CD8-positive, alpha-beta memory T cell (primary cell): ENCODE measurements at regions not wholly inside any gene's neighbourhood (a gene's known extent, or its start where the extent isn't known, plus 50 kb on each side); places are given as distances from the start of the nearest gene placed in this dataset.

Experiments used
- CTCF ChIA-PET: fragments of 350-600 bp; sonication (Branson Sonifier 250); formaldehyde crosslinking; loops from one replicate; lab custom pipeline; 2021; ENCODE audit warnings: antibody characterized with exemption; lab: Charles Lee
- POLR2A ChIA-PET: fragments of 350-600 bp; sonication (Branson Sonifier 250); formaldehyde crosslinking; loops from one replicate; lab custom pipeline; 2021; ENCODE audit warnings: antibody characterized with exemption; lab: Charles Lee
- DNase-seq, 5 donors: peaks; one replicate each; pipeline versions ENCODE4 v3.0.0 to v3.0.0-alpha.2; 2020 to 2022; ENCODE audit warnings: mixed read lengths in 1 of 5
- H3K27ac ChIP-seq: one replicate; pipeline ENCODE4 v1.7.0; 2013; ENCODE audit warnings: low read depth, mild to moderate bottlenecking, low read length, moderate library complexity
- H3K27me3 ChIP-seq: 2 replicates; pipeline ENCODE4 v1.7.0; 2013; ENCODE audit warnings: low read length, mild to moderate bottlenecking; ENCODE audit not compliant: insufficient read depth, poor library complexity, severe bottlenecking
- H3K36me3 ChIP-seq: 2 replicates; pipeline ENCODE4 v1.7.0; 2013; ENCODE audit warnings: mild to moderate bottlenecking, low read length, moderate library complexity; ENCODE audit not compliant: insufficient read depth
- H3K4me1 ChIP-seq: 2 replicates; pipeline ENCODE4 v1.7.0; 2013; ENCODE audit warnings: mild to moderate bottlenecking, low read length, moderate library complexity; ENCODE audit not compliant: insufficient read depth
- H3K4me3 ChIP-seq: 2 replicates; pipeline ENCODE4 v1.7.0; 2013; ENCODE audit warnings: mild to moderate bottlenecking, low read length
- H3K9me3 ChIP-seq: 2 replicates; pipeline ENCODE4 v1.7.0; 2013; ENCODE audit warnings: mild to moderate bottlenecking, low read length
- H3K27ac Mint-ChIP-seq, 8 donors: one replicate each; pipeline ENCODE4 v1.8.0; 2020 to 2021; ENCODE audit warnings: mixed read lengths in 8 of 8, mild to moderate bottlenecking in 6 of 8, inconsistent platforms in 3 of 8, moderate library complexity in 3 of 8
- H3K27me3 Mint-ChIP-seq, 2 donors: one replicate each; pipeline ENCODE4 v1.8.0; 2020 to 2021; ENCODE audit warnings: mixed read lengths in 2 of 2, mild to moderate bottlenecking in 1 of 2, moderate library complexity in 1 of 2
- H3K36me3 Mint-ChIP-seq, 3 donors: one replicate each; pipeline ENCODE4 v1.8.0; 2020 to 2021; ENCODE audit warnings: mixed read lengths in 3 of 3, inconsistent platforms in 1 of 3, mild to moderate bottlenecking in 1 of 3
- H3K4me1 Mint-ChIP-seq, 3 donors: one replicate each; pipeline ENCODE4 v1.8.0; 2020 to 2021; ENCODE audit warnings: mixed read lengths in 3 of 3, inconsistent platforms in 1 of 3, mild to moderate bottlenecking in 1 of 3
- H3K4me3 Mint-ChIP-seq, 7 donors: one replicate each; pipeline ENCODE4 v1.8.0; 2020 to 2021; ENCODE audit warnings: mixed read lengths in 7 of 7, mild to moderate bottlenecking in 6 of 7, moderate library complexity in 4 of 7, inconsistent platforms in 2 of 7
- H3K9me3 Mint-ChIP-seq, 5 donors: one replicate each; pipeline ENCODE4 v1.8.0; 2020 to 2022; ENCODE audit warnings: mixed read lengths in 5 of 5, mild to moderate bottlenecking in 3 of 5, moderate library complexity in 2 of 5, inconsistent platforms in 1 of 5

DNA sequence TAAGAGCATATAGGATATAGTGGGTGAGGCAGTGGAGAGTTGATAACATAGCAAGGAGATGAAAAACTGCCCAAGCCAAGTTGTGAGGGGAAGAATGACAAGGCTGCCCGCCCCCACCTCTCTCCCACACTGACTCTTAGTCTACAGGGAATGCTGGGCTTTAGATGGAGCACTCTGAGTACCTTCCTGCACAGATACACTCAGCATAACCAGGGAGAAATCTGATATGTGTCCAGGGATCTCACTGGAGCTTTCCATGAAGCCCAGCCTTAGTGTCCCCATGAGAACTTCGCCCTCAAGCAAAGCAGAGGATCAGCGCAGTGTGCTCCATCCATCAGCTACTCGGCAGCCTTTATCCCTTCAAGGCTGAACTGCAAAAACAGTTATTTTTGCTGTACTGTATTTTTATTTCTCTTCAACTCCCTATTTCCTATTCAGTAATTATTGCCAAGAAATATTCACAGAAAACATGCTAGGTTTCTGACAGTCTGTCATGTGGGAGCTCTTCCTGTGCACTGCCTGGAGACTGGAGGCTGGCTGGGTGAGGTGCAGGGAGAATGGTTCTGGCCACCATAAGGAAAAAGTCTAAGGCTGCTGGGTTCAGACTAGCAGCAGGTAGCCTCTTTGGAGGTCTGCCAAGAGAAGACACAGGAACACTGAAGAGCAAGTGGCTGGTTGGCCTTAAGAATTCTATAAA lies 475.2 kb upstream of the PPP2R3A start:
- Mint-ChIP-seq H3K36me3 (no peaks in the 10 kb centered on the region), H3K4me3 (no peak overlapping the region), H3K27me3 (peaks cover 0 to 1% of the 10 kb centered on the region in 2 donors), H3K4me1 (no peaks in the 10 kb centered on the region), H3K9me3 (no peaks in the 10 kb centered on the region), H3K27ac (no peak overlapping the region)
- CTCF ChIA-PET: no interaction called here
- H3K36me3 ChIP-seq: no peaks in the 10 kb centered on the region
- no peaks in the 10 kb centered on the region for H3K9me3 ChIP-seq
- POLR2A ChIA-PET: no interaction called here
- no peaks in the 10 kb centered on the region for H3K27me3 ChIP-seq
- H3K27ac ChIP-seq: no peak overlapping the region
- no peak overlapping the region for H3K4me3 ChIP-seq
- no peaks in the 10 kb centered on the region for H3K4me1 ChIP-seq
- no peak for DNase-seq

DNA sequence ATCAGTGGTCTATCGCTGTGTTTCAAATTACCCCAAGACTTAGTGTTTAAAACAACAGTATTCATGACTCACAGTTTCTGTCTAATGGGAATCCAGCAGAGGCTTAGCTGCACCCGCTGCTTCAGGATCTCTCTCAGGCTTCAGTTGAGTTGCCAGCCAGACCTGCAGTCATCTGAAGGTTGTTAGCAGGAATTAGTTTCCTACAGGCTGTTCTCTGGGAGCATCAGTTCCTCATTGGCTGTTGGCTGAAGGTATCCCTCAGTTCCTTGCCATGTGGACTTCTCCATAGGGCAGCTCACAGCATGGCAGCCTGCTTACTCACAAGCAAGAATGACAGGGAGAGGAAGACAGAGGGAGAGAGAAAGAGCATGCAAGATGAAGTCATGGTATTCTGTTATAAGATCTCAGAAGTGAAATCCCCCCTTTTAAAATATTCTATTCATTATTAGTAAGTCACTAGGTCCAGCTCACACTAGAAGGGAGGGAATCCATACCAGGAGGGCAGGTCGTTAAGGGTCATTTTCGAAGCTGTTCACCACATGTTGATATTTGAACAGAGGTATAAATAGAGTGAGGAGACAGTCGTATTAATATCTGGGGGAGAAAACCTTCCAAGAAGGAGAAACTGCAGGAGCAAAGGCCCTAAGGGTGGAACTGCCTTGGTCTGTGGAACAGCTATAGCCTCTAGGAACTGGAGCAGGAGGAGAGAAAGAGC lies 473.9 kb upstream of the PPP2R3A start:
- no peak overlapping the region for H3K4me3 ChIP-seq
- CTCF ChIA-PET: no interaction called here
- no peak overlapping the region for H3K27ac Mint-ChIP-seq

DNA sequence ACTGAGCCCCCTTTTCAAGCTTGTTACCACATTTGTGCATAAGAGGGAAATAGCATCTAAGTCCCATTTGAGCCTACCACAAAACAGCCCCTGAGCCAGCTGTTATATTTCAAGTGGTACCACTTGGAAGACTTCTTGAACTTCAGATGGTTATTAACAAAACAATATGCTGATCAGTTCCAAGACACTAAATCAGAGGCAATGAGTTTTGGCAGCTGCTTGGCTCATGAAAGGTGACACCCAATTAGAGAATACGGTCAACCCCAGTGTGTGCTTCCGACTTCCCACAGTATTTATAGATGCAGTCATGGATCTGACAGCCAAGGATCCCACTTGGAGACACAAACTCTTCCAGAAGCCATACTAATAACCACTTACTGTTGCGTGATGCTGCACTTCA lies 469.6 kb upstream of the PPP2R3A start:
- Mint-ChIP-seq H3K36me3 (no peaks in the 10 kb centered on the region), H3K27me3 (peaks cover 0 to 4% of the 10 kb centered on the region in 2 donors), H3K4me3 (no peak overlapping the region), H3K9me3 (peaks cover 0 to 4% (median 0%) of the 10 kb centered on the region in 5 donors), H3K27ac (no peak overlapping the region), H3K4me1 (no peaks in the 10 kb centered on the region)
- Histone ChIP-seq H3K4me1 (no peaks in the 10 kb centered on the region), H3K4me3 (no peak overlapping the region), H3K27ac (no peak overlapping the region), H3K27me3 (no peaks in the 10 kb centered on the region), H3K36me3 (no peaks in the 10 kb centered on the region), H3K9me3 (no peaks in the 10 kb centered on the region)
- CTCF ChIA-PET: no interaction called here
- no peak for DNase-seq
- POLR2A ChIA-PET: no interaction called here

More for the DNA sequence above, 473.9 kb upstream of the PPP2R3A start:
- POLR2A ChIA-PET: no interaction called here
- no peak overlapping the region for H3K4me3 Mint-ChIP-seq
- H3K27ac ChIP-seq: no peak overlapping the region
- no peaks in the 10 kb centered on the region for H3K9me3 Mint-ChIP-seq
- H3K27me3 Mint-ChIP-seq: peaks cover 0 to 1% of the 10 kb centered on the region in 2 donors
- no peaks in the 10 kb centered on the region for H3K4me1 Mint-ChIP-seq
- H3K36me3 Mint-ChIP-seq: no peaks in the 10 kb centered on the region
- no peaks in the 10 kb centered on the region for H3K9me3 ChIP-seq
- DNase-seq: no peak
- no peaks in the 10 kb centered on the region for H3K27me3 ChIP-seq
- no peaks in the 10 kb centered on the region for H3K36me3 ChIP-seq
- no peaks in the 10 kb centered on the region for H3K4me1 ChIP-seq

DNA sequence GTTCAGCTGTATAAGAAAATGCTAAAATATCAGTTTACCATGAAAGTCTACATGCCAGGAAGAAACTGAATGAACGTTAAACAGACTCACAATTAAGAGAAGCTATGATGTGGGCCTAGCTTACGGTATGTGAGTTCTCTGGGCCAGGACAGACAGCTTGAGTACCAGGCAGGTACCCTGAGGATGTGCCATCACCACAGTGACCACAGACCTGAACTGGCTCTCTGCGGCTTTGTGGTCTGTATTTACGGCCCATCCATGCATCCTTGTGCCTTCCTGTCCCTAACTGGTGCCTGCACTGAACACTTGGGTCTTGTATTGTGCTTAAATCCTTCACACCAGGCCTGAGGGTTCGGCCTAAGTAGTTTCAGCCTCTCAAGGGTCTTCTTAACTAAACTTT lies 467.5 kb upstream of the PPP2R3A start:
- Mint-ChIP-seq H3K27me3 (peaks cover 0 to 4% of the 10 kb centered on the region in 2 donors), H3K4me3 (no peak overlapping the region), H3K4me1 (no peaks in the 10 kb centered on the region), H3K9me3 (peaks cover 0 to 7% (median 0%) of the 10 kb centered on the region in 5 donors), H3K36me3 (no peaks in the 10 kb centered on the region), H3K27ac (no peak overlapping the region)
- Histone ChIP-seq H3K9me3 (no peaks in the 10 kb centered on the region), H3K4me1 (no peaks in the 10 kb centered on the region), H3K27me3 (no peaks in the 10 kb centered on the region), H3K4me3 (no peak overlapping the region), H3K36me3 (no peaks in the 10 kb centered on the region), H3K27ac (no peak overlapping the region)
- no peak for DNase-seq
- ChIA-PET CTCF (no interaction called here), POLR2A (no interaction called here)

DNA sequence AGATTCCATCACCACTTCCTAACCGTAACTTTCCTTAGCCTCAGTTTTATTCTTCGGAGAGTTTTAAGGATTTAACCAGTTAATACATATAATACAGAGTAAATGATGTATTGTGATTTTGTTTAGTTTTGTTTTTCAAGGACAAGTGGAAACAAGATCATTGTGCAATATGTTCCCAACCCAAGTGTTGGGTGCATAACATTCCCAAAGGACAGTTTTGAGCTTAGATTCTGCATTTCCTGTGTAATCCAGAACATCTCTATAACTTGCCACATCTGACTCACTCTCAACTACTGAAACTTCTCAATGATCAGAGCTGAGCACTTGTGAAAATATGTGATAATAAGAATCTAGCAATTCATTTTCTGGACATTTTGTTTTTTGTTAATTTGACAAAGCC lies 466.1 kb upstream of the PPP2R3A start:
- H3K9me3 Mint-ChIP-seq: peaks cover 0 to 7% (median 0%) of the 10 kb centered on the region in 5 donors
- no peak for DNase-seq
- no peak overlapping the region for H3K4me3 Mint-ChIP-seq
- ChIA-PET POLR2A (no interaction called here), CTCF (no interaction called here)
- H3K4me1 Mint-ChIP-seq: no peaks in the 10 kb centered on the region
- H3K27ac Mint-ChIP-seq: no peak overlapping the region
- Histone ChIP-seq H3K4me3 (no peak overlapping the region), H3K27me3 (no peaks in the 10 kb centered on the region), H3K9me3 (no peaks in the 10 kb centered on the region), H3K36me3 (no peaks in the 10 kb centered on the region), H3K27ac (no peak overlapping the region), H3K4me1 (no peaks in the 10 kb centered on the region)
- H3K36me3 Mint-ChIP-seq: no peaks in the 10 kb centered on the region
- peaks cover 4 to 5% of the 10 kb centered on the region in 2 donors for H3K27me3 Mint-ChIP-seq

DNA sequence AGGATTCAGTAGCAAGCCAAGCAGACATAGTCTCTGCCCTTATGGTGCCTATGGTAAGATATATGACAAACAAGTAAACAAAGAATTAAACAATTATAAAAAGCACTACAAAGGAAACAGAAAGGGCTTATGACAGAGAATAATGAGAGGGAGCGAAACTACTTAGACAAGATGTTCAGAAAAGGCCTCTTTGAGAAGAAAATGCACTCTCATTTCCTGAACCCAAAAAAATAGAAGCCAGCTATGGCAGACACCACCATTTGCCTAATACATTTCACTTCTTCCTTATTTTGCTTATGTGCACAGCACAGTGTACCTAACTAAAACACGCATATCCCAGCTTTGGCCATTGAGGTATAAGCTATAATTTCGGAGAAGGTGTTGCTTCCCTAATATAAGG lies 465.5 kb upstream of the PPP2R3A start:
- no peak overlapping the region for H3K4me3 ChIP-seq
- Mint-ChIP-seq H3K4me3 (no peak overlapping the region), H3K36me3 (no peaks in the 10 kb centered on the region), H3K27me3 (peaks cover 4% of the 10 kb centered on the region in 2 donors), H3K27ac (no peak overlapping the region), H3K9me3 (peaks cover 0 to 7% (median 0%) of the 10 kb centered on the region in 5 donors), H3K4me1 (no peaks in the 10 kb centered on the region)
- H3K27me3 ChIP-seq: no peaks in the 10 kb centered on the region
- H3K4me1 ChIP-seq: no peaks in the 10 kb centered on the region
- POLR2A ChIA-PET: no interaction called here
- no peaks in the 10 kb centered on the region for H3K36me3 ChIP-seq
- CTCF ChIA-PET: no interaction called here
- no peak overlapping the region for H3K27ac ChIP-seq
- no peak for DNase-seq
- no peaks in the 10 kb centered on the region for H3K9me3 ChIP-seq

DNA sequence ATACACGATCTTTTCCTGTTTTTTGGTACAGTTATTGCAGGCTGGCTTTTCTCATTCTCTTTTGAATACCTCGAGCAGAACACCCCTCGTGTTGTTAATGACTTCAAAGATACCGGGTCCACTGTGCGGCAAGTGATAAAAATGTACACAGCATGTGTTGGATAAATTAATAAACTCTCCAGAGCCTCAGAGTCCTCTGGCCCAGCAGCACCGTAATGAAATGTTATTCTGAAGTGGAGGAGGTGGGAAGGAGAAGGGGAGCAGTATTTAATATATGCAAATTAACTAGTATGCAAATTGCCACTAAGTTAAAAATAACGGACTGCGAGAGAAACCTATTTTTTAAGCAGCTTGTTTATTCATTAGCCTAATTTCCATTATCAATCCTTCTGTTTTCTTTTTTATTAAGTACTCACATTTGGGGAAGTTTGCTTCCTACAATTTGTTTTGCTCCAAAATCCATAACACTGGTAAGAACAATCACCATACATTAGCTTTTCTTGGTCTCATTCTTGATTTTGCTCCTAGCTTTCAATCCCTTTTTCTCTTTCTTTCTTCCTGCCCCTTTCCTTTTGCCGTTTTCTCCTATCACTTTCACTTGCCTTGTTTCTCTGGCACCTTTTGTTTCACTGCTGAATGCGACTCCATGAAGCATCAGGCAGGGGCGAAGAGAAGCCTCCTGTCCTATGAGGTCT lies 462.3 kb upstream of the PPP2R3A start:
- ChIA-PET POLR2A (no interaction called here), CTCF (no interaction called here)
- H3K4me1 ChIP-seq: no peaks in the 10 kb centered on the region
- Mint-ChIP-seq H3K27me3 (peaks cover 2 to 4% of the 10 kb centered on the region in 2 donors), H3K9me3 (peaks cover 0 to 10% (median 3%) of the 10 kb centered on the region in 5 donors), H3K27ac (no peak overlapping the region), H3K36me3 (no peaks in the 10 kb centered on the region), H3K4me3 (no peak overlapping the region), H3K4me1 (no peaks in the 10 kb centered on the region)
- H3K9me3 ChIP-seq: no peaks in the 10 kb centered on the region
- no peaks in the 10 kb centered on the region for H3K36me3 ChIP-seq
- no peaks in the 10 kb centered on the region for H3K27me3 ChIP-seq
- H3K27ac ChIP-seq: no peak overlapping the region
- H3K4me3 ChIP-seq: no peak overlapping the region
- DNase-seq: no peak
